ENCODE measurements at regions not wholly inside any gene's neighbourhood (a gene's known extent, or its start where the extent isn't known, plus 50 kb on each side); places are given as distances from the start of the nearest gene placed in this dataset.

DNA sequence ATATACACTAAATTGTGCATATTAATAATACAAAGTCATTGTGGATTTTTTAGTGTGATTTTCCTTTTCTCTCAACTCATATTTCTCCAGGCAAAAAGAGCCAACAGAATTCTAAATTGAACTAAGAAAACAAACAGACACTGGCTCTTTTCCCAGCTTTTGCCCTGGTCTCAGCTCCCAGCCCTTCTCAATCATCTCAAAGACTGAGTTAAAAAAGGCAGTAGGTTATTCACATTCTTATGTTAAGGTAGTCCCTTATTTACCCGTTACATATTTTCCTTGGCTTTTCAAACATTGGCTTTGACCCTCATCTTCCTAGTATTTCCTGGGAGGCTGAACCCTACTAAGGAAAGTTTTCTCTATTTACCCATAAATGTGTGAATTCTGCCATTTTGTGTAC lies 753.6 kb downstream of the LIG4 start (continued):
- no peak for TF ChIP-seq CEBPZ (IDR thresholded peaks at IDR 0.05; ENCODE audit: borderline replicate concordance, low read depth, low read length)
- no peak for TF ChIP-seq PCBP2 (IDR thresholded peaks at IDR 0.05; ENCODE audit: low read depth, low read length, poor library complexity, severe bottlenecking)
- TF ChIP-seq, protein P1, sequence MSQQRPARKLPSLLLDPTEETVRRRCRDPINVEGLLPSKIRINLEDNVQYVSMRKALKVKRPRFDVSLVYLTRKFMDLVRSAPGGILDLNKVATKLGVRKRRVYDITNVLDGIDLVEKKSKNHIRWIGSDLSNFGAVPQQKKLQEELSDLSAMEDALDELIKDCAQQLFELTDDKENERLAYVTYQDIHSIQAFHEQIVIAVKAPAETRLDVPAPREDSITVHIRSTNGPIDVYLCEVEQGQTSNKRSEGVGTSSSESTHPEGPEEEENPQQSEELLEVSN (IDR thresholded peaks at IDR 0.05; ENCODE audit: borderline replicate concordance in 1 of 2, extremely low read depth in 1 of 2, insufficient read depth in 1 of 2, insufficient read length in 1 of 2, low read depth in 1 of 2, low read length in 1 of 2, poor library complexity in 1 of 2, severe bottlenecking in 1 of 2) = no peak
- TF ChIP-seq, protein P2, sequence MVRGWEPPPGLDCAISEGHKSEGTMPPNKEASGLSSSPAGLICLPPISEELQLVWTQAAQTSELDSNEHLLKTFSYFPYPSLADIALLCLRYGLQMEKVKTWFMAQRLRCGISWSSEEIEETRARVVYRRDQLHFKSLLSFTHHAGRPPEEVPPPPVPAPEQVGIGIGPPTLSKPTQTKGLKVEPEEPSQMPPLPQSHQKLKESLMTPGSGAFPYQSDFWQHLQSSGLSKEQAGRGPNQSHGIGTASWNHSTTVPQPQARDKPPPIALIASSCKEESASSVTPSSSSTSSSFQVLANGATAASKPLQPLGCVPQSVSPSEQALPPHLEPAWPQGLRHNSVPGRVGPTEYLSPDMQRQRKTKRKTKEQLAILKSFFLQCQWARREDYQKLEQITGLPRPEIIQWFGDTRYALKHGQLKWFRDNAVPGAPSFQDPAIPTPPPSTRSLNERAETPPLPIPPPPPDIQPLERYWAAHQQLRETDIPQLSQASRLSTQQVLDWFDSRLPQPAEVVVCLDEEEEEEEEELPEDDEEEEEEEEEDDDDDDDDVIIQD (CRISPR knock-in tag; IDR thresholded peaks at IDR 0.05) = no peak
- no peak for TF ChIP-seq EP400 (IDR thresholded peaks at IDR 0.05)
- TF ChIP-seq SREBF2 (CRISPR knock-in tag; IDR thresholded peaks at IDR 0.05) = no peak
- TF ChIP-seq MEF2A (IDR thresholded peaks at IDR 0.05; ENCODE audit: control insufficient read depth, low read depth, low read length) = no peak

Measured in K562 (cell line).